Fibroblast of skin of right quadriceps (primary cell): ENCODE measurements at regions not wholly inside any gene's neighbourhood (a gene's known extent, or its start where the extent isn't known, plus 50 kb on each side); places are given as distances from the start of the nearest gene placed in this dataset.

Experiments
- DNase-seq: peaks from one replicate; pipeline ENCODE4 v3.0.0-alpha.2; 2013

DNA sequence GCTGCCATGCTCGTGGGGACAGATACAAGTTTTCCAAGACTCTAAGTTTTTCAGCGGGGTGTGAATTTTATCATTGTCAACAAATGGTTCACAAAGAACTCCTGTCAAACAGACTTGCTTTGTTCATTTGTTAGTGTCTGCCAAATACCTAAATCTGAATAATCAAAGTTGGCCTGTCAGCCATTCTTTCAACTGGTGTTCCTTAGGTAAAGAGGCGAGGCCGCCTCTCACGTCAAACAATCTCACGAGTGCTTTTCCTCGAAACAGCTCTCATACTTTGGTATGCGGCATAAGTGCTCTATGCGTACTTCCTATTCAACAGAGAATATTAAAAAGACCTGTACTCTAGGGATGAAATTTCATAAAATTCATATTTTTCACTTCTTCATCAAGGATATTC is 51.4 kb upstream of the KANK4 start:
- no peak for DNase-seq

DNA sequence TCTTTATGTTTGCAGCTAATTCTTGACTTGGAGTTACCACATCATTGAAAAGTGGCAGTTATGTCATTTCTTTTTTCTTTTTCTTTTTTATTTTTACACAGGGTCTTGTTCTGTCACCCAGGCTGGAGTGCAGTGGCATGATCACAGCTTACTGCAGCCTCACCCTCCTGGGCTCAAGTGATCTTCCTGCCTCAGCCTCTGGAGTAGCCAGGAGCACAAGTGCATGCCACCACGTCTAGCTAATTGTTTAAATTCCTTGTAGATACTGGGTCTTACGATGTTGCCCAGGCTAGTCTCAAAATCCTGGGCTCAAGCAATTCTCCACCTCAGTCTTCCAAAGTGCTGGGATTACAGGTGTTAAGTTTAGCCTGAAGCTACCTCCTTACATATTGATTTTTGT is 52.1 kb upstream of the KANK4 start:
- DNase-seq = no peak

DNA sequence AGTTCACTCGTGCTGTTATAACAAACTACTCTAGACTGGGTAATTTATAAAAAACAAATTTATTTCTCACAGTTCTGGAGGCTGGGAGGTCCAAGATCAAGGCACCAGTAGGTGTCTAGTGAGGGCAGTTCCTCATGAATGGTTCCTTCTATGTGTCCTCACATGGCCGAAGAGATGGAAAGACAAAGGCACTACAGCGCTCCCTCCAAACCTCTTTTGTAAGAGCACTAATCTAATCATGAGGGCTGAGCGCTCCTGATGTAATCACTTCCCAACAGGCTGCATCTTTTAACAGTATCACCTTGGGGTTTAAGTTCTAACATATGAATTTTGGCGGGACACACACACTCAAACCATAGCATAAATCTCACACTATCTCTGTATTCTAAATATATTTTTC is 54.0 kb upstream of the KANK4 start:
- no peak for DNase-seq

DNA sequence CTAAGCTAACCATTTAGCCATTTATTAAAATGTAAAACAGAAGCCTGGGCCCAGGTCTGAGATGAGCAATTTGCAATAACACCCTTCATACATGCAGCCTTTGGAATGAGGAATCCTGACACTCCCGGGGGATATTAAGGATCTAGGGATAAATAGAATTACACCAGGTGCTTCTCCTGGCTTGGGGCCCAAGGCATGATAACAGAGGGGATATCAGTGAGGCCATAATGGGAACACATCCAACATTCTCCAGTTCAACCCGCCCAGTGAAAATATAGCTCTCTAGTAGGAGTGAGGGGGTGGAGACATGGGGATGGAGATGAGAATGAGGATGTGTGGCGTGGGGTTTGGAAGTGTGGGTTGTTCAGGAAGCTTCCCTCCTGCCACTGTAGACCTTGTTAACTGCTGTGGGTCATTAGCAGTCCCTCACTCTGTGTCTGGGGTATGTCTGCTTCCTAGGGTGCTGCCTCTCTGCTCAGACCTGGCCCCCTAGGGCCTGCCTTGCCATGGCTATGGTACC is 57.9 kb upstream of the KANK4 start:
- no peak for DNase-seq

DNA sequence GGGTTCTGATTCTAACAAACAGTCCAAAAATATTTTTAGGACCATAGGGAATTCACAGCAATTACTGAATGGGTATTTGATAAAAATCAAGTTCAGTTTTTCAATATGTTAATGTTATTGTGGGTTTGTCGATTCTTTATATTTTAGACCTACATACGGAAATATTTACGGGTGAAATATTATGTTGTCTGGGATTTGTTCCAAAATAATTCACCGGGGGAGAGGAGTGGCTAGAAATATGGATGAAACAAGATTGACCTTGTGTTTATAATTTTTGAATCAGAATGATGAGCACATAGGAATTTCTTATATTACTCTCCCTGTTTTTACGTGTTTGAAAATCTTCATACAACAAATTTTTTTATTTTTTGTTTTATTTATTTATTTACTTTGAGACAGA is 56.7 kb upstream of the USP1 start:
- no peak for DNase-seq

DNA sequence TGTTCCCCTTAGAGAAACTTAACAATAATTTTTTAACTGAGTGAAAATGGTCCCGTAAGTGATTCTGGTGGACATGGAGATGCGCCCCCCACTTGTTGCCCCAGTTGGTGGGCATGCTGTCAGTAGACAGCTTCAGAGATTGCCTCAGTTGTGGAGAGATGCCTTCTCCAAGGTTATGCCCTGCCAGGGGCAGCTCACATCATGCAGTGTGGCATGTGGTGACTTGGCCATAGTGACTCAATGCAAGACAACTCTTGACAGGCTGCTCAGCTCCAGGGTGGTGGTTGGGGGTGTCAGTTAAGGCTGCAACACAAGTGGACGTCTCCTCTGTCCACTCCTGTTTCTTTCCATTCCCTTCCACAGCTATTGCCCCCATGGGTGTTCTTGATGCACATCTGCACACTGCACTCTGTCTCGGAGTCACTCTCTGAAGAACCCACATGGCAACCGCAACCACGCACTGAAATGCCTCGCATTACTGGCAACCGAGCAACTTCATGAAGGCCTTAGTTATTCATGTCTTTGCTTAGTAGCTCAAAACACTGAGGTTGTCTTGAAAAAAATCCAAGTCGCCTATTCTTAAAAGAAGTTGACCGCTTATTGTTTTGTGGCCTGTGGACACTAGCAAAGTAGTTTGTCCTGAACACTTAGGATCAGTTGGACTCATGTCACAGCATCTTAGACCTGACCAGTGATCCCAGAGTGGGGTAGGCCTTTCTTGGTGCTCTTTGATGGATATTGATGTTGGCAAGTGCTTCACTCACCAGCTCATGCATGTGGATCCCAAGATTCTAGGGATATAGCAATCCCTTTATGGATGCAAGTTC is 54.8 kb upstream of the USP1 start:
- peak; percentile 46 for DNase-seq

DNA sequence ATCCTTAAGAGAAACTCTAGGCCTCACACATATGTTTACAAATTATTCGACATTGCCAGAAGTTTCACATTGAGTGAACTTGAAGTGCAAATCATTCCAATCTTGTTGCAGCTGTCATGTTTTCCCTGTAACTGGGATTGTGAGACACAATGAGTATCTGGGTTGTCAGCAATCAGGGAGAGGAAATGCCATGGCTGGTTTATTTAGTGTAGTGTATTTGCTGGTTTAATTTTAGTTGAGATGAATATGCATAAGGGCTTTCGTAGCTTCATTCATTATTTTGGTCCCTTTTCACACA is 54.2 kb upstream of the USP1 start:
- peak; percentile 15 for DNase-seq

DNA sequence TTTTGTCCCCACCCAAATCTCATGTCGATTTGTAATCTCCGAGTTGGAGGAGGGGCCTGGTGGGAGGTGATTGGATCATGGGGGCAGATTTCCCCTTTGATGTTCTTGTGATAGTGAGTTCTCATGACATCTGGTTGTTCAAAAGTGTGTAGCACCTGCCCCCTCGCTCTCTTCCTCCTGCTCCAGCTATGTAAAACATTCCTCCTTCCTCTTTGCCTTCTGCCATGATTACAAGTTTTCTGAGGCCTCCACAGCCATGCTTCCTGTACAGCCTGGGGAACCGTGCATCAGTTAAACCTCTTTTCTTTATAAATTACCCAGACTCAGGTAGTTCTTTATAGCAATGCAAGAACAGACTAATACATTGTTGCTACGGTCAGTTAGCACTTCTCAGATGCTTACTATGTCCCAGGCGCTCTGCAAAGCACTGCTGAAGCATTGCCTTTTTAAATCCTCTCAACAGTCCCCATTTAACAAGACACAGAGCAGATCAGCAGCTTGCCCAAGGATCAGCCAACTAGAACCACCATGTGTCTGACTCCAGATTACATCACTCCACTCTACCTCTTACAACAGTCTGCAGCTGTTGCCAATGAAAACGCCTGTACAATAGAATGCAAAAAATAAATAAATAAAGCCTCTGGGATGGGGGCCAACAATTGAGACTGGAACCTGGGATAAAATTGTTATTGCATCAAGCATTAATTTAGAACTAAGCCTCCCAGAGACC is 52.4 kb upstream of the USP1 start:
- peak; percentile 90 for DNase-seq

DNA sequence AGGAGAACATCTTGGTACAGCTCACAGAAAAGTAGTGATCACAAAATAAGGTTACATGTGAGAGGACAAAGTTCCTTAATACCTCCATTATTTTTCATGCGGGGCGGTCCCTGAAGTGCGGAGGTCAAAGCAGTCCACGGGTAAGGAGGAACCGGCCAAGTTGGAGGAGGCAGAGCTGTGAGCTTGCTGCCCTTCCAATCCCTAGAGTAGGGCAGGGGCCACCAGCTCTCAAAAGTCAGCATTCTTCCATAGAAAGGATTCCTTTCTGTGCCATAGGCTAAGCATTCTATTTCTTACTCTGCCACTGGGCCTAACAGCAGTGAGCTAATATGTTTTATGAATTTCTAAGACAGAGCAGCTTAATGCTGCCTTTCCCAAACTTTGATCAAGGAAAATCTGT is 50.9 kb upstream of the USP1 start:
- DNase-seq = no peak

DNA sequence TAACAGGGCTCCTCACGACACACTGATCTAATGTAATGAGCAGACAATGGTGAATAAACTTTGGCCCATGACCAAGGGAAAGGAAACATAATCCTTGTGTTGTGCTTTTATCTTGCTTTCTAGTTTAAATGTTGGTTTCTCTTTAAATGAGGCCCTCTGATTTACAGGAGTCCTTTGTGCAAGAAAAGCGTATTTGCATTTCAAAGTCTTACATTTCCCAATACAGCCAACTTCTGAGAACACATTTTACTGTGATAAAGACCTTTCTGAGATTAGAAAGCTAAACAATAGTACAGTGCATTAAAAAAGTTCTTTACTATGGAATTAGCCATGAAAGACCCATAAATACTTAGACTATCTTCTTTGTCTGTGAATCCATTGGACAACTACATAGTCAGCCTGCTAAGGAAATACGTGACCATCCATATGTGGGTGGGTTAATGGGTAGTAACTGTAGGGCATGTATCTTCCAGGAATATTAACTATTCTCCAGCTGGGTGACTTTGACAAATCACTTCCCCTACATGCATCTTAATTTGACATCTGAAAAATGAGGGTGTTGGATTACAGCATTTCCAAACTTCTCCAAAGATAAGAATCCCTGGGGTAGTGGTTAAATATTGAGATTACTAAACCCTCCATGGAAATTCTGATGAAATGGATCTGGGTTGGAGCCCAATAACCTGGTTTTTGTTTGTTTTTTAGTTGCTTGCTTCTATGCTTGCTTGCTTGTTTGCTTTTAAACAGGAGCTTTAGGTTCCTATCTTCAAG is 50.3 kb upstream of the USP1 start:
- DNase-seq = peak; percentile 8
